Endothelial cell of umbilical vein (primary cell): ENCODE measurements at regions not wholly inside any gene's neighbourhood (a gene's known extent, or its start where the extent isn't known, plus 50 kb on each side); places are given as distances from the start of the nearest gene placed in this dataset.

ENCODE experiments used
- CTCF ChIP-seq, 2 donors: IDR thresholded peaks; 1 replicate in 1 of 2; 2 replicates in 1 of 2; pipeline ENCODE4 v1.5.1; 2011; ENCODE audit warnings: low read length in 2 of 2, mild to moderate bottlenecking in 2 of 2, moderate library complexity in 2 of 2, control low read depth in 1 of 2, inconsistent platforms in 1 of 2, low read depth in 1 of 2; ENCODE audit not compliant: insufficient read depth in 1 of 2; ENCODE audit errors: extremely low read depth in 1 of 2
- EZH2 ChIP-seq: IDR thresholded peaks from 2 replicates; pipeline ENCODE4 v1.6.1; 2012; ENCODE audit warnings: borderline replicate concordance, low read depth, mild to moderate bottlenecking, moderate library complexity, low read length, inconsistent platforms; ENCODE audit not compliant: severe bottlenecking
- POLR2AphosphoS5 ChIP-seq: IDR thresholded peaks from 2 replicates; pipeline ENCODE4 v1.6.1; 2012; ENCODE audit warnings: low read depth, mild to moderate bottlenecking, control low read depth, low read length, moderate library complexity; ENCODE audit not compliant: insufficient read depth

GRCh38 chr12:73413974-73414373 lies 1123.7 kb upstream of the ATXN7L3B start:
- TF ChIP-seq CTCF (IDR thresholded peaks at IDR 0.05; ENCODE audit: extremely low read depth in 1 of 2, insufficient read depth in 1 of 2, low read depth in 1 of 2, low read length in 2 of 2) (no peak), POLR2AphosphoS5 (no peak), EZH2 (no peak)
